Ascending aorta (tissue), 2 donors: ENCODE measurements at regions not wholly inside any gene's neighbourhood (a gene's known extent, or its start where the extent isn't known, plus 50 kb on each side); places are given as distances from the start of the nearest gene placed in this dataset.

Source experiments
- DNase-seq, 2 donors: peaks; one replicate each; pipeline ENCODE4 v3.0.0-alpha.2; 2019; ENCODE audit warnings: low spot score in 2 of 2
- H3K27ac ChIP-seq, 2 donors: fragments of 200-600 bp; sonication (generic); one replicate each; pipeline ENCODE4 v1.5.1; 2016 to 2017; ENCODE audit warnings: mild to moderate bottlenecking in 1 of 2
- H3K27me3 ChIP-seq: fragments of 200-600 bp; sonication (generic); one replicate; pipeline ENCODE4 v1.5.1; 2017
- H3K36me3 ChIP-seq, 2 donors: fragments of 200-600 bp; sonication (generic); one replicate each; pipeline ENCODE4 v1.5.1; 2016
- H3K4me1 ChIP-seq, 2 donors: fragments of 200-600 bp; sonication (generic); one replicate each; pipeline ENCODE4 v1.5.1; 2016 to 2017; ENCODE audit warnings: mild to moderate bottlenecking in 1 of 2
- H3K4me3 ChIP-seq, 2 donors: fragments of 200-600 bp; sonication (generic); one replicate each; pipeline ENCODE4 v1.5.1; 2016 to 2017; ENCODE audit warnings: mild to moderate bottlenecking in 1 of 2
- H3K9me3 ChIP-seq, 2 donors: fragments of 200-600 bp; sonication (generic); one replicate each; pipeline ENCODE4 v1.5.1; 2016
- intact Hi-C: fragments of 100-400 bp; cut with DNase I; formaldehyde crosslinking; loops from one replicate; pipeline ENCODE4 v1.15.1; 2023
- TF ChIP-seq, protein P1 (sequence below), 3 experiments: fragments of 200-600 bp in 2 of 3; fragments of 450-650 bp in 1 of 3; sonication (generic) in 2 of 3; IDR thresholded peaks; one replicate each; pipeline ENCODE4 v1.5.1; 2016 to 2019; ENCODE audit warnings: antibody characterized with exemption in 3 of 3, mild to moderate bottlenecking in 1 of 3, moderate library complexity in 1 of 3

DNA sequence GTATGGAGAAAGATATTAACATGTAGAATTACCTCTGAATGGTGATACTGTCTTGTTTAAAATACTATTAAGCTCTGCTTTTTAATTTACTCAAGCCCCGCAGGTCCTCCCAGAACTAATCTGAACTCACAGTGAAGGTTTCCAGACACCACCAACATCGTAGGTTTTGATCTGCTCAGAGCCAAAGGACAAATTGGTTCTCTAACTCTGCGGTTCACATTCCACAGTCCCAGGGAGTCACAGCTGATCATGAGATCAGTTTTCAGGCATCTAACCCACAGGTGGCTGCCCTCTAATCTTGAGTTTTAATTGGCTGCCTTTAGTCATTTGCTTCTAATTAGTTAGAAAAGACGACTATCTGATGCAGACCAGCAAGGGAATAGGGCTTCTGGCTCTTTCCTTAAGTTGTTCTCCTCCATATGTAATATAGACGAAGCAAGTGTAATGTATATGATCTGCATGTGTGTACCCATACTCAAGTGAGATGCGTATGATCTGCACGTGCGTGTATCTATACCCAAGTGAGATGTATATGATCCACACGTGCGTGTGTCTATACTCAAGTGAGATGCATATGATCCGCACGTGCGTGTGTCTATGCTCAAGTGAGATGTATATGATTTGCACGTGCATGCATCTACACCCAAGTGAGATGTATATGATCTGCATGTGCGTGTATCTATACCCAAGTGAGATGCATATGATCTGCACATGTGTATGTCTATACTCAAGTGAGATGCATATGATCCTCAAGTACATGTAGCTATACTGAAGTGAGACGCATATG lies 331.5 kb upstream of the NPVF start:
- no peak overlapping the region for H3K27ac ChIP-seq
- intact Hi-C loops = no loop called here
- TF ChIP-seq, protein P1, sequence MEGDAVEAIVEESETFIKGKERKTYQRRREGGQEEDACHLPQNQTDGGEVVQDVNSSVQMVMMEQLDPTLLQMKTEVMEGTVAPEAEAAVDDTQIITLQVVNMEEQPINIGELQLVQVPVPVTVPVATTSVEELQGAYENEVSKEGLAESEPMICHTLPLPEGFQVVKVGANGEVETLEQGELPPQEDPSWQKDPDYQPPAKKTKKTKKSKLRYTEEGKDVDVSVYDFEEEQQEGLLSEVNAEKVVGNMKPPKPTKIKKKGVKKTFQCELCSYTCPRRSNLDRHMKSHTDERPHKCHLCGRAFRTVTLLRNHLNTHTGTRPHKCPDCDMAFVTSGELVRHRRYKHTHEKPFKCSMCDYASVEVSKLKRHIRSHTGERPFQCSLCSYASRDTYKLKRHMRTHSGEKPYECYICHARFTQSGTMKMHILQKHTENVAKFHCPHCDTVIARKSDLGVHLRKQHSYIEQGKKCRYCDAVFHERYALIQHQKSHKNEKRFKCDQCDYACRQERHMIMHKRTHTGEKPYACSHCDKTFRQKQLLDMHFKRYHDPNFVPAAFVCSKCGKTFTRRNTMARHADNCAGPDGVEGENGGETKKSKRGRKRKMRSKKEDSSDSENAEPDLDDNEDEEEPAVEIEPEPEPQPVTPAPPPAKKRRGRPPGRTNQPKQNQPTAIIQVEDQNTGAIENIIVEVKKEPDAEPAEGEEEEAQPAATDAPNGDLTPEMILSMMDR (IDR thresholded peaks at IDR 0.05) = no peak
- DNase-seq = no peak
- no peaks in the 10 kb centered on the region for H3K4me1 ChIP-seq
- no peaks in the 10 kb centered on the region for H3K27me3 ChIP-seq
- H3K9me3 ChIP-seq = no peaks in the 10 kb centered on the region
- no peaks in the 10 kb centered on the region for H3K36me3 ChIP-seq
- H3K4me3 ChIP-seq = no peak overlapping the region

DNA sequence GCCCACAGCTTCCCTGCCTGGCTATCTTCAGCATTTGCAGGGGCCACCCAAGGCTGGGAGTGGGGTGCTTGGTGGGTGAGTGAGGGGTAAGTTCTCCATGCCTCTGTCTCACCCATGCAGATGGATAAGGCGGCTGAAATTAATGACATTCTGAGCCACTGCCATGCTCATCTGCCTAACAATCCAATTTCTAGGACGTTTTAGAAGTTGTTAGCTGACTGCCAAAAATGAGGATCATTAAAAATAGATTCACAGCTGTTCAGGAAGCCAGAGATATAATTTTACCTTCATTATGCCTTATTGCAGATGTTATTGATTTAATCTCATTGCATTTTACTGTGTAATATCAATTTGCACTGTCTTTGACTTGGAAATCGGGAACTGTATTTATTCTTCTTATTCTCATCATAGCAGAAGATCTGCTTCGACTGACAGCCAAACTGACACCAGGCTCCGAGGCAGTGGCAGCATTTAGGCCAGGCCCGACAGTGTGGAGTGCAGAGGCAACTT lies 334.4 kb upstream of the NPVF start:
- TF ChIP-seq, protein P1 (IDR thresholded peaks at IDR 0.05) = no peak
- DNase-seq = no peak
- no peaks in the 10 kb centered on the region for H3K27me3 ChIP-seq
- intact Hi-C loops = no loop called here
- H3K4me1 ChIP-seq = no peaks in the 10 kb centered on the region
- H3K9me3 ChIP-seq = no peaks in the 10 kb centered on the region
- no peaks in the 10 kb centered on the region for H3K36me3 ChIP-seq
- H3K4me3 ChIP-seq = no peak overlapping the region
- H3K27ac ChIP-seq = no peak overlapping the region

DNA sequence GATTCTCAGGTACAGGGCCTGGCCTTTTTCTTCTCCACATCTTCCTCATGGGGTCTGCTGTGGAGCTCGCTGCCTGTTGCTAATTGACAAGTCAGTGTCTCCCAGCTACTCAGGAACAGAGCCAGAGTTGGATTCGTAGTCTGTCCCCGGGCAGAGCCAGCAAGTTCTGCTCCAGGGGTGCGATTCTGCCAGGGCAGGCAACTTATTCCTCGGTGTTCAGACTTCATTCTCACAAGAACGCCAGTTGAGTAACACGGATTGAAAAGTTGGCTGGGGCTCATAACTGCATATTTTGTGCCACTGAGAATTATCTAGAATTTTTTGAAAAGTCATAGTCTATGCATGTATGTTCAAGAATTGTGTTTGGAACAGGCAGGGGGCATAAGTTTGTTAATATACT lies 336.7 kb upstream of the NPVF start:
- TF ChIP-seq, protein P1 (IDR thresholded peaks at IDR 0.05) = no peak

DNA sequence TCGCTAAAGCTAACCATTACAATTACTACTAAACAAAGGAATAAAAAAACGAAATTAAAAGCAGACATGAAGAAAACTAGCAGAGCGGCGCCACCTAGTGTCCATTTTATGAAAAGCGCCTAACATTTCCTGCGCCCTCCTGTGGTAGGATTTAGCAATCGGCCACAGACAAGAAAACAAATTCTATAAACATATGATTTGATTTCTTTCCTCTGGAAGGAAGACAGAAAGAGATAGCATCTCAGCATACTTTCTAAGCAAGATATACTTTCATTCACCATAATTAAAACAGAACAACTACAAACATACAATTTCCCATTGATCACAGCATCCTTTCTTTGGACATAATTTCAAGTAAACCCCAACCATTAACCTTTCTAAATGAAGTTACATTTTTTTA lies 337.7 kb upstream of the NPVF start:
- peak in 1 of 2 donors; percentile 73 for DNase-seq
- Histone ChIP-seq H3K36me3 (no peaks in the 10 kb centered on the region), H3K4me1 (no peaks in the 10 kb centered on the region), H3K9me3 (no peaks in the 10 kb centered on the region), H3K27me3 (no peaks in the 10 kb centered on the region), H3K27ac (no peak overlapping the region), H3K4me3 (no peak overlapping the region)
- intact Hi-C loops = loop anchor here (1.0 kb wide), 3 partner anchors 176 to 307 kb away; no protein-coding TSS in a partner anchor
- TF ChIP-seq, protein P1 (IDR thresholded peaks at IDR 0.05) = peak; percentile 92 to 99 (median 99)

More for the DNA sequence above, 336.7 kb upstream of the NPVF start:
- Histone ChIP-seq H3K4me1 (no peaks in the 10 kb centered on the region), H3K27ac (peak overlapping the region; percentile 40 to 48), H3K4me3 (no peak overlapping the region), H3K36me3 (no peaks in the 10 kb centered on the region), H3K27me3 (no peaks in the 10 kb centered on the region), H3K9me3 (no peaks in the 10 kb centered on the region)
- peak in 1 of 2 donors; percentile 67 for DNase-seq
- intact Hi-C loops = no loop called here

DNA sequence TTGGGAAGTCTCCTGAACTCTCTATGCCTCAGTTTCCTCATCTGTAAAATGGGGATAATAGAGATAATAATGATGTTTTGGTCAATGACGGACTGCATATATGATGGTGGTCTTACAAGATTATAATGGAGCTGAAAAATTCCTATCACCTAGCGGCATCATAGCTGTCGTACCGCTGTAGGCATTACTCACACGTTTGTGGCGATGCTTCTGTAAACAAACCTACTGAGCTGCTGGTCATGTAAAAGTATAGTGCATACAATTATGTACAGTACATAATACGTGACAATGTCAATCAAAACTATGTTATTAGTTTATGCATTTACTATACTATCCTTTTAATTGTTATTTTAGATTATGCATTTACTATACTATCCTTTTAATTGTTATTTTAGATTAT lies 339.1 kb upstream of the NPVF start:
- no peaks in the 10 kb centered on the region for H3K9me3 ChIP-seq
- intact Hi-C loops = no loop called here
- H3K4me3 ChIP-seq = no peak overlapping the region
- H3K27ac ChIP-seq = no peak overlapping the region
- H3K36me3 ChIP-seq = no peaks in the 10 kb centered on the region
- TF ChIP-seq, protein P1 (IDR thresholded peaks at IDR 0.05) = no peak
- no peak for DNase-seq
- H3K27me3 ChIP-seq = no peaks in the 10 kb centered on the region
- no peaks in the 10 kb centered on the region for H3K4me1 ChIP-seq
